ENCODE measurements at regions not wholly inside any gene's neighbourhood (a gene's known extent, or its start where the extent isn't known, plus 50 kb on each side); places are given as distances from the start of the nearest gene placed in this dataset.

DNA sequence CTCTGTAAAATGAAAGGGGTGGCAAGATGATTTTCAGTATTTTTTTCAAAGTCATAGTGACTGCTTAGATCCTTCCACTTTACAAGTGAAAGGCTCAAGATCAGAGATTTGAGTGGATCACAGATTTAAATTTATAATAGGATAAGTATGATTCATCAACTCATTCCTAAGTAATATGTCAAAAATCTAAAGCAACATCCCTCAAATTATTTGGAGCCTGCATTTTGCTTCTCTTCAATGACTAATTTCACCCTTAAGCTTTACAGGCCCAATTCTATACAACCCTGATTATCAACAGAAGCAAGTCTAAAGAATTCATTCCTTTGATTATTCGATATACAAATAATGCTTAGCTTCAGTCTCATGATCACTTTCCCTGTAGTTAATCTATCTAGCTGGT lies 93.9 kb upstream of the HEY2 start:
- Histone ChIP-seq H2AFZ (ENCODE audit: low read length) (no peak overlapping the region), H4K20me1 (replicated peaks in 1 of 2; ENCODE audit: control insufficient read depth in 1 of 2, insufficient read depth in 2 of 2, low read length in 2 of 2) (no peaks in the 10 kb centered on the region), H3K27me3 (replicated peaks in 1 of 4; ENCODE audit: control insufficient read depth in 3 of 4, extremely low read depth in 1 of 4, insufficient read depth in 3 of 4, low read length in 3 of 4) (no peaks in the 10 kb centered on the region), H3K79me2 (ENCODE audit: control insufficient read depth in 1 of 2, insufficient read depth in 2 of 2, low read length in 2 of 2) (no peaks in the 10 kb centered on the region), H3K4ac (replicated peaks; ENCODE audit: insufficient read length, low read depth, low read length) (no peak overlapping the region), H3K4me2 (ENCODE audit: insufficient read depth in 1 of 2, low read depth in 2 of 2, low read length in 2 of 2) (no peak overlapping the region), H4K8ac (ENCODE audit: extremely low read depth, insufficient read depth, low read length) (no peak overlapping the region), H3K9me3 (ENCODE audit: insufficient read depth in 2 of 2, low read depth in 1 of 2, low read length in 1 of 2) (no peaks in the 10 kb centered on the region), H3K56ac (replicated peaks; ENCODE audit: insufficient read length, low read depth, low read length) (no peak overlapping the region), H3K79me1 (ENCODE audit: low read depth, low read length) (no peaks in the 10 kb centered on the region), H3K23me2 (ENCODE audit: low read depth, low read length) (no peaks in the 10 kb centered on the region), H3K36me3 (ENCODE audit: control insufficient read depth in 2 of 4, insufficient read depth in 4 of 4, low read length in 3 of 4) (no peaks in the 10 kb centered on the region), H3K4me1 (replicated peaks in 1 of 4; ENCODE audit: control insufficient read depth in 3 of 4, insufficient read depth in 4 of 4, low read length in 3 of 4) (peaks cover 0 to 2% (median 0%) of the 10 kb centered on the region in 4 experiments; a peak in 1 of 7 replicates), H2BK20ac (ENCODE audit: low read length) (no peak overlapping the region), H3K4me3 (ENCODE audit: extremely low read depth in 1 of 4, insufficient read depth in 2 of 4, low read depth in 3 of 4, low read length in 4 of 4) (no peak overlapping the region), H2BK12ac (ENCODE audit: low read depth, low read length) (no peak overlapping the region), H4K5ac (ENCODE audit: insufficient read length, low read depth, low read length) (no peak overlapping the region), H3K18ac (ENCODE audit: extremely low read depth, low read length) (no peak overlapping the region), H3K14ac (ENCODE audit: insufficient read length) (no peak overlapping the region), H2AK5ac (ENCODE audit: low read depth, low read length) (no peak overlapping the region), H3K9ac (replicated peaks in 1 of 4; ENCODE audit: extremely low read depth in 1 of 4, low read depth in 3 of 4, low read length in 3 of 4) (no peak overlapping the region), H3K27ac (ENCODE audit: low read depth, low read length) (no peak overlapping the region), H4K91ac (replicated peaks; ENCODE audit: insufficient read length, low read length) (no peak overlapping the region), H2BK15ac (ENCODE audit: low read length) (no peak overlapping the region), H2BK5ac (ENCODE audit: low read depth, low read length) (no peak overlapping the region), H2BK120ac (replicated peaks; ENCODE audit: low read depth, low read length) (no peak overlapping the region), H3K23ac (ENCODE audit: insufficient read length) (no peak overlapping the region)
- 87% methylated on average over 1 of the region's 1 CpG; no CpG with 5 or more reads in 1 of the 2 experiments for WGBS, 2 experiments (ENCODE audit: extremely low coverage in 1 of 2, insufficient coverage in 1 of 2, insufficient read length in 1 of 2, insufficient replicate concordance in 2 of 2, low coverage in 1 of 2, low lambda C conversion rate in 2 of 2, missing lambda C conversion rate in 1 of 2)
- no peak for DNase-seq (ENCODE audit: low read depth in 1 of 2, low spot score in 2 of 2)
- CTCF ChIA-PET (ENCODE audit: partially characterized antibody): interaction anchor here (0.5 kb wide), 1 partner anchor 110 kb away, joined by 4 read pairs; no protein-coding TSS in a partner anchor
- FAIRE-seq: no peak
- POLR2A ChIA-PET (ENCODE audit: partially characterized antibody): no interaction called here
- TF ChIP-seq, protein P1, sequence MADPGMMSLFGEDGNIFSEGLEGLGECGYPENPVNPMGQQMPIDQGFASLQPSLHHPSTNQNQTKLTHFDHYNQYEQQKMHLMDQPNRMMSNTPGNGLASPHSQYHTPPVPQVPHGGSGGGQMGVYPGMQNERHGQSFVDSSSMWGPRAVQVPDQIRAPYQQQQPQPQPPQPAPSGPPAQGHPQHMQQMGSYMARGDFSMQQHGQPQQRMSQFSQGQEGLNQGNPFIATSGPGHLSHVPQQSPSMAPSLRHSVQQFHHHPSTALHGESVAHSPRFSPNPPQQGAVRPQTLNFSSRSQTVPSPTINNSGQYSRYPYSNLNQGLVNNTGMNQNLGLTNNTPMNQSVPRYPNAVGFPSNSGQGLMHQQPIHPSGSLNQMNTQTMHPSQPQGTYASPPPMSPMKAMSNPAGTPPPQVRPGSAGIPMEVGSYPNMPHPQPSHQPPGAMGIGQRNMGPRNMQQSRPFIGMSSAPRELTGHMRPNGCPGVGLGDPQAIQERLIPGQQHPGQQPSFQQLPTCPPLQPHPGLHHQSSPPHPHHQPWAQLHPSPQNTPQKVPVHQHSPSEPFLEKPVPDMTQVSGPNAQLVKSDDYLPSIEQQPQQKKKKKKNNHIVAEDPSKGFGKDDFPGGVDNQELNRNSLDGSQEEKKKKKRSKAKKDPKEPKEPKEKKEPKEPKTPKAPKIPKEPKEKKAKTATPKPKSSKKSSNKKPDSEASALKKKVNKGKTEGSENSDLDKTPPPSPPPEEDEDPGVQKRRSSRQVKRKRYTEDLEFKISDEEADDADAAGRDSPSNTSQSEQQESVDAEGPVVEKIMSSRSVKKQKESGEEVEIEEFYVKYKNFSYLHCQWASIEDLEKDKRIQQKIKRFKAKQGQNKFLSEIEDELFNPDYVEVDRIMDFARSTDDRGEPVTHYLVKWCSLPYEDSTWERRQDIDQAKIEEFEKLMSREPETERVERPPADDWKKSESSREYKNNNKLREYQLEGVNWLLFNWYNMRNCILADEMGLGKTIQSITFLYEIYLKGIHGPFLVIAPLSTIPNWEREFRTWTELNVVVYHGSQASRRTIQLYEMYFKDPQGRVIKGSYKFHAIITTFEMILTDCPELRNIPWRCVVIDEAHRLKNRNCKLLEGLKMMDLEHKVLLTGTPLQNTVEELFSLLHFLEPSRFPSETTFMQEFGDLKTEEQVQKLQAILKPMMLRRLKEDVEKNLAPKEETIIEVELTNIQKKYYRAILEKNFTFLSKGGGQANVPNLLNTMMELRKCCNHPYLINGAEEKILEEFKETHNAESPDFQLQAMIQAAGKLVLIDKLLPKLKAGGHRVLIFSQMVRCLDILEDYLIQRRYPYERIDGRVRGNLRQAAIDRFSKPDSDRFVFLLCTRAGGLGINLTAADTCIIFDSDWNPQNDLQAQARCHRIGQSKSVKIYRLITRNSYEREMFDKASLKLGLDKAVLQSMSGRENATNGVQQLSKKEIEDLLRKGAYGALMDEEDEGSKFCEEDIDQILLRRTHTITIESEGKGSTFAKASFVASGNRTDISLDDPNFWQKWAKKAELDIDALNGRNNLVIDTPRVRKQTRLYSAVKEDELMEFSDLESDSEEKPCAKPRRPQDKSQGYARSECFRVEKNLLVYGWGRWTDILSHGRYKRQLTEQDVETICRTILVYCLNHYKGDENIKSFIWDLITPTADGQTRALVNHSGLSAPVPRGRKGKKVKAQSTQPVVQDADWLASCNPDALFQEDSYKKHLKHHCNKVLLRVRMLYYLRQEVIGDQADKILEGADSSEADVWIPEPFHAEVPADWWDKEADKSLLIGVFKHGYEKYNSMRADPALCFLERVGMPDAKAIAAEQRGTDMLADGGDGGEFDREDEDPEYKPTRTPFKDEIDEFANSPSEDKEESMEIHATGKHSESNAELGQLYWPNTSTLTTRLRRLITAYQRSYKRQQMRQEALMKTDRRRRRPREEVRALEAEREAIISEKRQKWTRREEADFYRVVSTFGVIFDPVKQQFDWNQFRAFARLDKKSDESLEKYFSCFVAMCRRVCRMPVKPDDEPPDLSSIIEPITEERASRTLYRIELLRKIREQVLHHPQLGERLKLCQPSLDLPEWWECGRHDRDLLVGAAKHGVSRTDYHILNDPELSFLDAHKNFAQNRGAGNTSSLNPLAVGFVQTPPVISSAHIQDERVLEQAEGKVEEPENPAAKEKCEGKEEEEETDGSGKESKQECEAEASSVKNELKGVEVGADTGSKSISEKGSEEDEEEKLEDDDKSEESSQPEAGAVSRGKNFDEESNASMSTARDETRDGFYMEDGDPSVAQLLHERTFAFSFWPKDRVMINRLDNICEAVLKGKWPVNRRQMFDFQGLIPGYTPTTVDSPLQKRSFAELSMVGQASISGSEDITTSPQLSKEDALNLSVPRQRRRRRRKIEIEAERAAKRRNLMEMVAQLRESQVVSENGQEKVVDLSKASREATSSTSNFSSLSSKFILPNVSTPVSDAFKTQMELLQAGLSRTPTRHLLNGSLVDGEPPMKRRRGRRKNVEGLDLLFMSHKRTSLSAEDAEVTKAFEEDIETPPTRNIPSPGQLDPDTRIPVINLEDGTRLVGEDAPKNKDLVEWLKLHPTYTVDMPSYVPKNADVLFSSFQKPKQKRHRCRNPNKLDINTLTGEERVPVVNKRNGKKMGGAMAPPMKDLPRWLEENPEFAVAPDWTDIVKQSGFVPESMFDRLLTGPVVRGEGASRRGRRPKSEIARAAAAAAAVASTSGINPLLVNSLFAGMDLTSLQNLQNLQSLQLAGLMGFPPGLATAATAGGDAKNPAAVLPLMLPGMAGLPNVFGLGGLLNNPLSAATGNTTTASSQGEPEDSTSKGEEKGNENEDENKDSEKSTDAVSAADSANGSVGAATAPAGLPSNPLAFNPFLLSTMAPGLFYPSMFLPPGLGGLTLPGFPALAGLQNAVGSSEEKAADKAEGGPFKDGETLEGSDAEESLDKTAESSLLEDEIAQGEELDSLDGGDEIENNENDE (IDR thresholded peaks at IDR 0.05; ENCODE audit: insufficient replicate concordance, low read length): no peak

All from H1 (cell line).